Sigmoid colon (tissue), 6 donors: ENCODE measurements at regions not wholly inside any gene's neighbourhood (a gene's known extent, or its start where the extent isn't known, plus 50 kb on each side); places are given as distances from the start of the nearest gene placed in this dataset.
"Not testable (repeated sequence)": the region's sequence is repeated elsewhere in the genome, so short reads cannot be mapped to it uniquely, and the experiment has no call there.

ENCODE experiments used
- DNase-seq: peaks from one replicate; pipeline ENCODE4 v3.0.0-alpha.2; 2019
- H3K27ac ChIP-seq, 4 donors: fragments of 200-600 bp; sonication (generic); one replicate each; pipeline ENCODE4 v1.5.1; 2016 to 2019; ENCODE audit warnings: mild to moderate bottlenecking in 1 of 4
- H3K27me3 ChIP-seq, 3 donors: fragments of 200-600 bp; sonication (generic); one replicate each; pipeline ENCODE4 v1.5.1; 2019; ENCODE audit warnings: mild to moderate bottlenecking in 1 of 3
- H3K36me3 ChIP-seq, 4 donors: fragments of 200-600 bp; sonication (generic); one replicate each; pipeline ENCODE4 v1.5.1; 2016 to 2019
- H3K4me1 ChIP-seq, 4 donors: fragments of 200-600 bp; sonication (generic); one replicate each; pipeline ENCODE4 v1.5.1; 2017 to 2019
- H3K4me3 ChIP-seq, 4 donors: fragments of 200-600 bp; sonication (generic); one replicate each; pipeline ENCODE4 v1.5.1; 2017 to 2019; ENCODE audit warnings: mild to moderate bottlenecking in 2 of 4, moderate library complexity in 1 of 4
- H3K9me3 ChIP-seq, 4 donors: fragments of 200-600 bp in 3 of 4; sonication (generic) in 3 of 4; one replicate each; pipeline versions ENCODE4 v1.5.1 to v1.6.1; 2013 to 2019
- CTCF ChIP-seq, 4 experiments: fragments of 450-650 bp in 3 of 4; fragments of 200-600 bp in 1 of 4; IDR thresholded peaks; one replicate each; pipeline ENCODE4 v1.5.1; 2016 to 2019; ENCODE audit warnings: antibody characterized with exemption in 4 of 4, mild to moderate bottlenecking in 3 of 4, moderate library complexity in 2 of 4
- EP300 ChIP-seq, 4 donors: sonication (generic); formaldehyde crosslinking; IDR thresholded peaks; one replicate each; pipeline ENCODE4 v1.6.1; 2017; ENCODE audit warnings: antibody characterized with exemption in 4 of 4
- POLR2A ChIP-seq, 2 donors: fragments of 450-650 bp; IDR thresholded peaks; one replicate each; pipeline ENCODE4 v1.6.1; 2016; ENCODE audit warnings: antibody characterized with exemption in 2 of 2, mild to moderate bottlenecking in 2 of 2, moderate library complexity in 2 of 2
- POLR2AphosphoS5 ChIP-seq, 4 donors: sonication (generic); formaldehyde crosslinking; IDR thresholded peaks; one replicate each; pipeline ENCODE4 v1.6.1; 2017; ENCODE audit warnings: antibody characterized with exemption in 4 of 4
- WGBS, 2 donors: extraction: QIAGEN DNeasy Blood & Tissue Kit; methylation state at CpG; one replicate each; pipeline ENCODE4 v1.1.7; 2013; 5-methylcytosine and 5-hydroxymethylcytosine counted together
- intact Hi-C: fragments of 100-400 bp; cut with DNase I; formaldehyde crosslinking; loops from one replicate; pipeline ENCODE4 v1.15.1; 2023
- donor health status: healthy with polysubstance abuse.
- donor health status: healthy.

GRCh38 chr10:33056828-33057596 lies 99.0 kb upstream of the ITGB1 start:
- H3K27me3 ChIP-seq, result no peaks in the 10 kb centered on the region

GRCh38 chr10:33055625-33056024 lies 97.6 kb upstream of the ITGB1 start:
- no peaks in the 10 kb centered on the region for H3K4me1 ChIP-seq
- TF ChIP-seq CTCF (IDR thresholded peaks at IDR 0.05), result no peak
- TF ChIP-seq POLR2A (IDR thresholded peaks at IDR 0.05), result no peak
- no peak for TF ChIP-seq POLR2AphosphoS5 (IDR thresholded peaks at IDR 0.05)
- TF ChIP-seq EP300 (IDR thresholded peaks at IDR 0.05), result no peak
- H3K27ac ChIP-seq, result no peak overlapping the region
- H3K4me3 ChIP-seq, result no peak overlapping the region
- H3K9me3 ChIP-seq, result no peaks in the 10 kb centered on the region
- DNase-seq, result no peak
- H3K36me3 ChIP-seq, result no peaks in the 10 kb centered on the region
- no peaks in the 10 kb centered on the region for H3K27me3 ChIP-seq
- intact Hi-C loops, result no loop called here

More at GRCh38 chr10:33056828-33057596, 99.0 kb upstream of the ITGB1 start:
- no peak for DNase-seq
- TF ChIP-seq POLR2A (IDR thresholded peaks at IDR 0.05) (no peak), POLR2AphosphoS5 (IDR thresholded peaks at IDR 0.05) (no peak), EP300 (IDR thresholded peaks at IDR 0.05) (no peak), CTCF (IDR thresholded peaks at IDR 0.05) (no peak)
- H3K4me1 ChIP-seq, result no peaks in the 10 kb centered on the region
- H3K36me3 ChIP-seq, result no peaks in the 10 kb centered on the region
- 60 to 67% methylated on average over 4 of the region's 4 CpGs for WGBS, 2 donors
- H3K27ac ChIP-seq, result no peak overlapping the region
- H3K9me3 ChIP-seq, result no peaks in the 10 kb centered on the region
- intact Hi-C loops, result no loop called here
- H3K4me3 ChIP-seq, result no peak overlapping the region

GRCh38 chr10:33052915-33053810 lies 95.1 kb upstream of the ITGB1 start:
- H3K27me3 ChIP-seq, result no peaks in the 10 kb centered on the region
- no peaks in the 10 kb centered on the region for H3K4me1 ChIP-seq
- intact Hi-C loops, result no loop called here
- H3K27ac ChIP-seq, result no peak overlapping the region
- H3K9me3 ChIP-seq, result no peaks in the 10 kb centered on the region
- DNase-seq, result no peak
- WGBS, 2 donors, result 76 to 82% methylated on average over 9 of the region's 9 CpGs
- no peaks in the 10 kb centered on the region for H3K36me3 ChIP-seq
- no peak overlapping the region for H3K4me3 ChIP-seq
- TF ChIP-seq POLR2A (IDR thresholded peaks at IDR 0.05), result no peak
- TF ChIP-seq CTCF (IDR thresholded peaks at IDR 0.05), result no peak
- no peak for TF ChIP-seq EP300 (IDR thresholded peaks at IDR 0.05)
- TF ChIP-seq POLR2AphosphoS5 (IDR thresholded peaks at IDR 0.05), result no peak

GRCh38 chr10:33052263-33052875 lies 94.3 kb upstream of the ITGB1 start:
- Histone ChIP-seq H3K9me3 (no peaks in the 10 kb centered on the region), H3K36me3 (no peaks in the 10 kb centered on the region), H3K4me3 (no peak overlapping the region), H3K27me3 (no peaks in the 10 kb centered on the region), H3K4me1 (no peaks in the 10 kb centered on the region), H3K27ac (no peak overlapping the region)
- intact Hi-C loops, result no loop called here
- WGBS, 2 donors, result 84 to 87% methylated on average over 7 of the region's 7 CpGs
- DNase-seq, result no peak
- TF ChIP-seq POLR2A (IDR thresholded peaks at IDR 0.05) (no peak), POLR2AphosphoS5 (IDR thresholded peaks at IDR 0.05) (no peak), EP300 (IDR thresholded peaks at IDR 0.05) (no peak), CTCF (IDR thresholded peaks at IDR 0.05) (no peak)

- H3K36me3 ChIP-seq, H3K27me3 ChIP-seq, H3K4me1 ChIP-seq, intact Hi-C loops, DNase-seq, H3K4me3 ChIP-seq, H3K9me3 ChIP-seq, H3K27ac ChIP-seq: not testable (repeated sequence)
- 88 to 91% methylated on average over 33 of the region's 33 CpGs for WGBS, 2 donors
Observed at GRCh38 chr10:33049963-33050920, 92.2 kb upstream of the ITGB1 start.
